ENCODE measurements at regions not wholly inside any gene's neighbourhood (a gene's known extent, or its start where the extent isn't known, plus 50 kb on each side); places are given as distances from the start of the nearest gene placed in this dataset.
"Not testable (repeated sequence)": the region's sequence is repeated elsewhere in the genome, so short reads cannot be mapped to it uniquely, and the experiment has no call there.

DNA sequence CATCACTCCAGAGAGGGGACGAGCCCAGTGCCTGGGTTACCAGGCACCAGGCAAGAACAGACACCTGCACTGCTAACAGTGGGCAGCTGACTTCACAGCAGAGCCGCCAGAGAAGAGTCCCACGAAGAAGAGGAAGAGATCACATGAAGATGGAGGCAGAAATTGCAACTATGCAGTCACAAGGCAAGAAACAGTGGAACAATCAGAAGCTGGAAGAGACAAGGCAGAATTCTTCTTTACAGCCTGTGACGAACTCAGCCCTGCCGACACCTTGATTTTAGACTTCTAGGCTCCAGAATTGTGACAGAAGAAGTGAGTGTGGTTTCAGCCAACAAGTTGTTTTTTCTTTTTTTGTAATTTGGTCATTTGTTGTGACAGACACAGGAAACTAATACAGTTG is 59.2 kb downstream of the IL12A start:
- peaks cover 0 to 5% (median under 1%) of the 10 kb centered on the region in 5 experiments for H3K9me3 ChIP-seq (ENCODE audit: control extremely low read depth in 1 of 5, control insufficient read depth in 4 of 5, insufficient read depth in 2 of 5, low read depth in 1 of 5, low read length in 4 of 5)
- no peak overlapping the region for H3K27ac ChIP-seq (ENCODE audit: insufficient read depth in 1 of 2, low read depth in 1 of 2, low read length in 2 of 2, poor library complexity in 1 of 2, severe bottlenecking in 2 of 2)
- 60% methylated on average over 4 of the region's 5 CpGs for WGBS (ENCODE audit: insufficient coverage)
- POLR2A ChIA-PET, result no interaction called here
- CTCF ChIA-PET, result interaction anchor here (1.4 to 1.6 kb wide), 2 partner anchors 10 to 16 kb away, joined by 4 to 6 read pairs; no protein-coding TSS in a partner anchor
- no peak overlapping the region for H3K4me3 ChIP-seq (ENCODE audit: control insufficient read depth in 1 of 7, extremely low read depth in 1 of 7, insufficient read depth in 4 of 7, low read depth in 2 of 7, low read length in 6 of 7)
- H3K36me3 ChIP-seq (ENCODE audit: control insufficient read depth in 4 of 4, insufficient read depth in 4 of 4, low read length in 3 of 4), result no peaks in the 10 kb centered on the region
- DNase-seq, result peak in 1 of 3 donors; percentile 42
- peaks cover 0 to 7% (median 4%) of the 10 kb centered on the region in 4 experiments for H3K4me1 ChIP-seq (ENCODE audit: control extremely low read depth in 1 of 4, control insufficient read depth in 4 of 4, insufficient read depth in 4 of 4, low read length in 3 of 4)
- no peaks in the 10 kb centered on the region for H3K27me3 ChIP-seq (replicated peaks in 2 of 5; ENCODE audit: control insufficient read depth in 4 of 5, insufficient read depth in 5 of 5, low read length in 4 of 5)

DNA sequence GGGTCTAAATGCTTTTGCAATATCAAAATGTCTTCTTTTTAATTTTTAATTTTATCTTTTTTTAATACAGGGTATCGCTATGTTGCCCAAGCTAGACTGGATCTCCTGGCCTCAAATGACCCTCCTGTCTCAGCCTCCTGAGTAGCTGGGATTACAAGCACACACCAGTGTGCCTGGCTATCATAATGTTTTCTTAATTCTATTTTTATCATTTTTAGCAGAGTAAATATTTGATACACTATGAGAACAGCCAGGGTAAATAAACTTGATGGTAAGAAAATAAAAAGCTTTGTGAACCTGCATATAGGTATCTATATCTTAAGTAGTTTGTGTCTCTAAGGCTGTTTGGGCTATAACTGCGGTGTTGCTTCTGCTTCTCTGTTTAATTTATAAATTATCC is 60.4 kb downstream of the IL12A start:
- no peaks in the 10 kb centered on the region for H3K36me3 ChIP-seq (ENCODE audit: control insufficient read depth in 4 of 4, insufficient read depth in 4 of 4, low read length in 3 of 4)
- H3K27ac ChIP-seq (ENCODE audit: insufficient read depth in 1 of 2, low read depth in 1 of 2, low read length in 2 of 2, poor library complexity in 1 of 2, severe bottlenecking in 2 of 2), result no peak overlapping the region
- no peaks in the 10 kb centered on the region for H3K27me3 ChIP-seq (replicated peaks in 2 of 5; ENCODE audit: control insufficient read depth in 4 of 5, insufficient read depth in 5 of 5, low read length in 4 of 5)
- CTCF ChIA-PET, result interaction anchor here (0.6 to 1.2 kb wide), 3 partner anchors 16 to 116 kb away, joined by 3 read pairs; no protein-coding TSS in a partner anchor
- H3K9me3 ChIP-seq (ENCODE audit: control extremely low read depth in 1 of 5, control insufficient read depth in 4 of 5, insufficient read depth in 2 of 5, low read depth in 1 of 5, low read length in 4 of 5), result no peaks in the 10 kb centered on the region
- H3K4me1 ChIP-seq (ENCODE audit: control extremely low read depth in 1 of 4, control insufficient read depth in 4 of 4, insufficient read depth in 4 of 4, low read length in 3 of 4), result peaks cover 0 to 5% (median 3%) of the 10 kb centered on the region in 4 experiments
- no peak for DNase-seq
- POLR2A ChIA-PET, result no interaction called here
- no peak overlapping the region for H3K4me3 ChIP-seq (ENCODE audit: control insufficient read depth in 1 of 7, extremely low read depth in 1 of 7, insufficient read depth in 4 of 7, low read depth in 2 of 7, low read length in 6 of 7)
- WGBS (ENCODE audit: insufficient coverage), result no CpG with 5 or more reads among the region's 2 CpGs

DNA sequence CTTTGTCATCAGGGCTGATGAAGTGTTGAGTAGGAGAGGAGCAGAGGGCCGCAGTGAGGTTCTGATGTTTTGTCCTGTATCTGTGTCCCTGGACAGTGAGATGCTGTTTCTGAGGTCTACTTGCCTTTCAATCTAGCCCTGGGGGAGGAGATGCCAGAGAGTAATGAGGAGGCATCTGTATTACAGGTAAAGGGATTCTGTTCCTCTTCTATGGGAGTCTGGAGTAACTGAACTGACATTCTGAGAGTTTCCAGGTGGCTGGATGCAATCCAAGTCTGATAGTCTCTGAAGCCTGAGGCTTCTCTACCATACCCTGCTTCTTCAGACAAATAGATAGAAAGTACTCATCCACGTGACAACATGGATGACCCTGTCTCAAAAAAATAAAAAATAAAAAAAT is 60.9 kb downstream of the IL12A start:
- no peaks in the 10 kb centered on the region for H3K27me3 ChIP-seq (replicated peaks in 2 of 5; ENCODE audit: control insufficient read depth in 4 of 5, insufficient read depth in 5 of 5, low read length in 4 of 5)
- no peak for DNase-seq
- no peaks in the 10 kb centered on the region for H3K36me3 ChIP-seq (ENCODE audit: control insufficient read depth in 4 of 4, insufficient read depth in 4 of 4, low read length in 3 of 4)
- 92% methylated on average over 1 of the region's 2 CpGs for WGBS (ENCODE audit: insufficient coverage)
- H3K27ac ChIP-seq (ENCODE audit: insufficient read depth in 1 of 2, low read depth in 1 of 2, low read length in 2 of 2, poor library complexity in 1 of 2, severe bottlenecking in 2 of 2), result no peak overlapping the region
- H3K4me3 ChIP-seq (ENCODE audit: control insufficient read depth in 1 of 7, extremely low read depth in 1 of 7, insufficient read depth in 4 of 7, low read depth in 2 of 7, low read length in 6 of 7), result no peak overlapping the region
- peaks cover 0 to 5% (median 1%) of the 10 kb centered on the region in 4 experiments for H3K4me1 ChIP-seq (ENCODE audit: control extremely low read depth in 1 of 4, control insufficient read depth in 4 of 4, insufficient read depth in 4 of 4, low read length in 3 of 4)
- ChIA-PET CTCF (interaction anchor here (1.2 kb wide), 1 partner anchor 17 kb away, joined by 3 read pairs; no protein-coding TSS in a partner anchor), POLR2A (no interaction called here)
- no peaks in the 10 kb centered on the region for H3K9me3 ChIP-seq (ENCODE audit: control extremely low read depth in 1 of 5, control insufficient read depth in 4 of 5, insufficient read depth in 2 of 5, low read depth in 1 of 5, low read length in 4 of 5)

DNA sequence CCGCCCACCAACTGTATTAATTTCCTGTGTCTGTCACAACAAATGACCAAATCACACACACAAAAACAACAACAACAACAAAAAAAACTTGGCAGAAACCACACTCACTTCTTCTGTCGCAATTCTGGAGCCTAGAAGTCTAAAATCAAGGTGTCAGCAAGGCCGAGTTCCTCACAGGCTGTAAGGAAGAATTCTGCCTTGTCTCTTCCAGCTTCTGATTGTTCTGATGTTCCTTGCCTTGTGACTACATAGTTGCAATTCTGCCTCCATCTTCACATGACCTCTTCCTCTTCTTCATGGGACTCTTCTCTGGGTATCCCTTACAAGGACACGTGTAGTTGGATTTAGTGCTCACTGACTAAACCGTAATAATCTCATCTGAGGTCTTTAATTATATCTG is 61.4 kb downstream of the IL12A start:
- DNase-seq, result no peak
- H3K9me3 ChIP-seq (ENCODE audit: control extremely low read depth in 1 of 5, control insufficient read depth in 4 of 5, insufficient read depth in 2 of 5, low read depth in 1 of 5, low read length in 4 of 5), result no peaks in the 10 kb centered on the region
- CTCF ChIA-PET, result interaction anchor here (1.2 to 1.3 kb wide), 2 partner anchors 11 to 17 kb away, joined by 3 to 5 read pairs; no protein-coding TSS in a partner anchor
- H3K4me1 ChIP-seq (ENCODE audit: control extremely low read depth in 1 of 4, control insufficient read depth in 4 of 4, insufficient read depth in 4 of 4, low read length in 3 of 4), result peaks cover 0 to 5% (median 2%) of the 10 kb centered on the region in 4 experiments
- H3K4me3 ChIP-seq (ENCODE audit: control insufficient read depth in 1 of 7, extremely low read depth in 1 of 7, insufficient read depth in 4 of 7, low read depth in 2 of 7, low read length in 6 of 7), result no peak overlapping the region
- H3K27ac ChIP-seq (ENCODE audit: insufficient read depth in 1 of 2, low read depth in 1 of 2, low read length in 2 of 2, poor library complexity in 1 of 2, severe bottlenecking in 2 of 2), result no peak overlapping the region
- H3K36me3 ChIP-seq (ENCODE audit: control insufficient read depth in 4 of 4, insufficient read depth in 4 of 4, low read length in 3 of 4), result no peaks in the 10 kb centered on the region
- WGBS (ENCODE audit: insufficient coverage), result 93% methylated on average over 5 of the region's 5 CpGs
- POLR2A ChIA-PET, result no interaction called here
- no peaks in the 10 kb centered on the region for H3K27me3 ChIP-seq (replicated peaks in 2 of 5; ENCODE audit: control insufficient read depth in 4 of 5, insufficient read depth in 5 of 5, low read length in 4 of 5)

DNA sequence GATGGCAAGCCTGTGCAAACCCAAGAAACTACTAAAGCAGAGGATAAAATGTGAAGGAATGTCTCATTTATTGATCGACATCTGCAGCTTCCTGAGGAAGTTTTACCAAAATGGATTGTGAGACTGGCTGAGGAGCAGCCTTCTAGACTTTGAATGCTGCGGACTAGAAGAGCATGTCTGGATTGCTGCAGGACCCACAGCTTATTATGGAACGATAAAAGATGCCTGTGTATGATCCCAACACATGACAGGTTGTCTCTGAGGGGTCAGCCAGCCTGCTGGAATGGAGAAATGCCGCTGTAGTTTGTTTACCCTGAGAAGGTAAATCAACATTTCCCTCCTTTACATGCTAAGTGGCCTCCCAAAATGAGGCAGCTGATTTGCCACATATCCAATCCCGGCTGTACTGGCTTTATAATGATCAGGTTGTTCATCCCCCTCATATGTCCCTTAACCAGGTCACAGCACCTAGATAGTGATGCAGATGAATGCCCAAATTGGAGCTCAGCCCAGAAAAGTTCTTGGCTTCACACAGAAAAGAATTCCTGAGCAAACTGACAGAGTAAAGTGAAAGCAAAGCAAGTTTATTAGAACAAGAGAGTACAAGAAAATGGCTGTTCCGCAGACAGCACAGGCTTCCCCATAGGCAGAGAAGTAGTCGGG is 63.9 kb downstream of the IL12A start:
- Histone ChIP-seq H3K9me3 (ENCODE audit: control extremely low read depth in 1 of 5, control insufficient read depth in 4 of 5, insufficient read depth in 2 of 5, low read depth in 1 of 5, low read length in 4 of 5) (no peaks in the 10 kb centered on the region), H3K4me1 (ENCODE audit: control extremely low read depth in 1 of 4, control insufficient read depth in 4 of 4, insufficient read depth in 4 of 4, low read length in 3 of 4) (peaks cover 0 to 9% (median 2%) of the 10 kb centered on the region in 4 experiments), H3K27me3 (replicated peaks in 2 of 5; ENCODE audit: control insufficient read depth in 4 of 5, insufficient read depth in 5 of 5, low read length in 4 of 5) (no peaks in the 10 kb centered on the region), H3K4me3 (ENCODE audit: control insufficient read depth in 1 of 7, extremely low read depth in 1 of 7, insufficient read depth in 4 of 7, low read depth in 2 of 7, low read length in 6 of 7) (no peak overlapping the region), H3K36me3 (ENCODE audit: control insufficient read depth in 4 of 4, insufficient read depth in 4 of 4, low read length in 3 of 4) (no peaks in the 10 kb centered on the region), H3K27ac (ENCODE audit: insufficient read depth in 1 of 2, low read depth in 1 of 2, low read length in 2 of 2, poor library complexity in 1 of 2, severe bottlenecking in 2 of 2) (no peak overlapping the region)
- 80% methylated on average over 7 of the region's 7 CpGs for WGBS (ENCODE audit: insufficient coverage)
- ChIA-PET POLR2A (interaction anchor here (0.7 kb wide), 1 partner anchor 11 kb away, joined by 3 read pairs; no protein-coding TSS in a partner anchor), CTCF (interaction anchor here (0.6 to 1.6 kb wide), 5 partner anchors 12 to 179 kb away, joined by 3 read pairs; no protein-coding TSS in a partner anchor)
- DNase-seq, result no peak

DNA sequence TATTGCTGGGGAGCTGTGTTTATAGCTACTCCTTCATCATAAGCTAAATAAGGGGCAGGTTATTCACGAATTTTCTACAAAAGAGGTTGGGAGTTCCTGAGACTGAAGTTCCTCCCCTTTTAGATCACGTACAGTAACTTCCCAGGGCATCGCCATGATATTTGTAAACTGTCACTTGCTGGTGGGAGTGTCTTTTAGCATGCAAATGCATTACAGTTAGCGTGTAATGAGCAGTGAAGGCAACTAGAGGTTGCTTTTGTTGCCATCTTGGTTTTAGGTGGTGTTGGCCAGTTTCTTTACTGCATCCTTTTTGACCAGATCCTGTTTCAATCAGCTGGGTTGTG is 64.4 kb downstream of the IL12A start:
- Histone ChIP-seq H3K36me3 (ENCODE audit: control insufficient read depth in 4 of 4, insufficient read depth in 4 of 4, low read length in 3 of 4) (no peaks in the 10 kb centered on the region), H3K9me3 (ENCODE audit: control extremely low read depth in 1 of 5, control insufficient read depth in 4 of 5, insufficient read depth in 2 of 5, low read depth in 1 of 5, low read length in 4 of 5) (no peaks in the 10 kb centered on the region), H3K27me3 (replicated peaks in 2 of 5; ENCODE audit: control insufficient read depth in 4 of 5, insufficient read depth in 5 of 5, low read length in 4 of 5) (no peaks in the 10 kb centered on the region), H3K27ac (ENCODE audit: insufficient read depth in 1 of 2, low read depth in 1 of 2, low read length in 2 of 2, poor library complexity in 1 of 2, severe bottlenecking in 2 of 2) (no peak overlapping the region), H3K4me3 (ENCODE audit: control insufficient read depth in 1 of 7, extremely low read depth in 1 of 7, insufficient read depth in 4 of 7, low read depth in 2 of 7, low read length in 6 of 7) (no peak overlapping the region), H3K4me1 (ENCODE audit: control extremely low read depth in 1 of 4, control insufficient read depth in 4 of 4, insufficient read depth in 4 of 4, low read length in 3 of 4) (peaks cover 0 to 9% (median under 1%) of the 10 kb centered on the region in 4 experiments)
- ChIA-PET CTCF (interaction anchor here (0.6 to 1.2 kb wide), 3 partner anchors 24 to 179 kb away, joined by 3 read pairs; no protein-coding TSS in a partner anchor), POLR2A (no interaction called here)
- WGBS (ENCODE audit: insufficient coverage), result 88% methylated on average over 4 of the region's 4 CpGs
- DNase-seq, result no peak

DNA sequence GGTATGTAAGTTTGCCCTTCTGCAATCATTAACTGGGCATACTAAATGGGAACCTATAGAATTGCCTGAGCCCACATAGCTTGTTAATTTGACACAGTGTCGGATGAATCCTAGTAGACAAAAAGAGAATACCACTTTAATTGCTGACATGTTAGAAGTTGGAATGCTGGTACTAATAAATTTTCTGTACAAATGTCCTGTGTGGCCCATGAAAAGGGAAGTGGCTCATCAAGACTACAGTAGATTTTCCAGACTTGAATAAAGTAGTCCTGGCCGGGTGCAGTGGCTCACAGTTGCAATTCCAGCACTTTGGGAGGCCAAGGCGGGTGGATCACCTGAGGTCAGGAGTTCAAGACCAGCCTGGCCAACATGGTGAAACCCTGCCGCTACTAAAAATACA is 66.2 kb downstream of the IL12A start:
- H3K4me3 ChIP-seq (ENCODE audit: control insufficient read depth in 1 of 7, extremely low read depth in 1 of 7, insufficient read depth in 4 of 7, low read depth in 2 of 7, low read length in 6 of 7); H3K4me1 ChIP-seq (ENCODE audit: control extremely low read depth in 1 of 4, control insufficient read depth in 4 of 4, insufficient read depth in 4 of 4, low read length in 3 of 4); H3K27me3 ChIP-seq (replicated peaks in 2 of 5; ENCODE audit: control insufficient read depth in 4 of 5, insufficient read depth in 5 of 5, low read length in 4 of 5); POLR2A ChIA-PET; H3K36me3 ChIP-seq (ENCODE audit: control insufficient read depth in 4 of 4, insufficient read depth in 4 of 4, low read length in 3 of 4); H3K27ac ChIP-seq (ENCODE audit: insufficient read depth in 1 of 2, low read depth in 1 of 2, low read length in 2 of 2, poor library complexity in 1 of 2, severe bottlenecking in 2 of 2); H3K9me3 ChIP-seq (ENCODE audit: control extremely low read depth in 1 of 5, control insufficient read depth in 4 of 5, insufficient read depth in 2 of 5, low read depth in 1 of 5, low read length in 4 of 5): not testable (repeated sequence)
- DNase-seq, result peak in 1 of 3 donors; percentile 39
- CTCF ChIA-PET, result interaction anchor here (1.8 kb wide), 1 partner anchor 15 kb away, joined by 8 read pairs; no protein-coding TSS in a partner anchor
- 41% methylated on average over 3 of the region's 4 CpGs for WGBS (ENCODE audit: insufficient coverage)

Data from common myeloid progenitor, CD34-positive (primary cell).